Activated naive CD8-positive, alpha-beta T cell treated with anti-CD3 and anti-CD28 coated beads for 36 hours (primary cell): ENCODE measurements at regions not wholly inside any gene's neighbourhood (a gene's known extent, or its start where the extent isn't known, plus 50 kb on each side); places are given as distances from the start of the nearest gene placed in this dataset.
"Not testable (repeated sequence)": the region's sequence is repeated elsewhere in the genome, so short reads cannot be mapped to it uniquely, and the experiment has no call there.

Experiments used
- DNase-seq: peaks from one replicate; pipeline ENCODE4 v3.0.0; 2021
- H3K27ac Mint-ChIP-seq: one replicate; pipeline ENCODE4 v1.8.0; 2022; ENCODE audit warnings: mild to moderate bottlenecking, moderate library complexity, mixed read lengths
- H3K27me3 Mint-ChIP-seq: one replicate; pipeline ENCODE4 v1.8.0; 2022; ENCODE audit warnings: mild to moderate bottlenecking, mixed read lengths
- H3K36me3 Mint-ChIP-seq: one replicate; pipeline ENCODE4 v1.8.0; 2021; ENCODE audit warnings: mild to moderate bottlenecking, mixed read lengths
- H3K4me1 Mint-ChIP-seq: one replicate; pipeline ENCODE4 v1.8.0; 2021; ENCODE audit warnings: mixed read lengths
- H3K4me3 Mint-ChIP-seq: one replicate; pipeline ENCODE4 v1.8.0; 2022; ENCODE audit warnings: mild to moderate bottlenecking, moderate library complexity, mixed read lengths
- H3K9me3 Mint-ChIP-seq: one replicate; pipeline ENCODE4 v1.8.0; 2022; ENCODE audit warnings: mixed read lengths

DNA sequence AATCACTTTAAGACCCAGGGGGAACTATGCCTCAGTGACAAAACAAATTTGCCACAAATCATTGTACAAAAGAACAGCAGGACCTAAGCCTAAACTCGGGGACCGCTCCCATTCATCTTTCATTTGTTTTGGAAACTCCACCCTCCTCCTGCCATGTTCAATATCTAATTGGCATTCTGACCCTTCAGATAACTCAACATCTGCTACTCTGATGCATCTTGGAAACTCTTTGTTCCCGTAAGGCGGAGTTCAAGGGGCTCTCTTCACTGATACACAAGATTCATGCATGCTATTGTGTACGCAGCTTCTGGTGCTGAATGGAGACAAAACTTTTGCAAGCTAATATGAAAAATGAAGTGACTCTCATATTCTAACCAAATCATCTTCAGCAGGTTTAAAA, 187.6 kb downstream of the ZFP64 start:
- H3K4me1 Mint-ChIP-seq: no peaks in the 10 kb centered on the region
- no peak overlapping the region for H3K4me3 Mint-ChIP-seq
- no peak for DNase-seq
- no peaks in the 10 kb centered on the region for H3K9me3 Mint-ChIP-seq
- no peaks in the 10 kb centered on the region for H3K36me3 Mint-ChIP-seq
- H3K27me3 Mint-ChIP-seq: peaks cover 29% of the 10 kb centered on the region
- no peak overlapping the region for H3K27ac Mint-ChIP-seq

DNA sequence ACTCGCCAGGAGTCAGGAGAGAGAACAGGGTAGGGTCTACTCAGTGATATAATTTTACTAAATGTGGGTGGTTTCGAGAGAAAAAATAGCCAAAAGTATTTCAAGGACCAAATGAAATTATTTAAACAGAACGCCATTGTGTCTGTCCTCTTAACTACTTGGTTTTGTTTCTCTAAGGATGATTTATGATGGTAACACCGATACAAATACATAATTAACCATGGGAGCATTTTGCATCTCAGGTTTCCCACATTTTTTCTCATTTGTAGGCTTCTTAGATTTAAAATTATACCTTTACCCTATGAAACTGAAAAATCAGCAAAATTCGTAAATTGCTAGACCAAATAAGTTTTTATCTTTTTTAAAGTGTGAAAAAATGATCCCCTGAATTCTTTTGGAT, 188.2 kb downstream of the ZFP64 start:
- H3K27ac Mint-ChIP-seq: no peak overlapping the region
- H3K27me3 Mint-ChIP-seq: peaks cover 29% of the 10 kb centered on the region
- no peaks in the 10 kb centered on the region for H3K4me1 Mint-ChIP-seq
- H3K36me3 Mint-ChIP-seq: no peaks in the 10 kb centered on the region
- H3K4me3 Mint-ChIP-seq: no peak overlapping the region
- no peaks in the 10 kb centered on the region for H3K9me3 Mint-ChIP-seq
- DNase-seq: no peak

DNA sequence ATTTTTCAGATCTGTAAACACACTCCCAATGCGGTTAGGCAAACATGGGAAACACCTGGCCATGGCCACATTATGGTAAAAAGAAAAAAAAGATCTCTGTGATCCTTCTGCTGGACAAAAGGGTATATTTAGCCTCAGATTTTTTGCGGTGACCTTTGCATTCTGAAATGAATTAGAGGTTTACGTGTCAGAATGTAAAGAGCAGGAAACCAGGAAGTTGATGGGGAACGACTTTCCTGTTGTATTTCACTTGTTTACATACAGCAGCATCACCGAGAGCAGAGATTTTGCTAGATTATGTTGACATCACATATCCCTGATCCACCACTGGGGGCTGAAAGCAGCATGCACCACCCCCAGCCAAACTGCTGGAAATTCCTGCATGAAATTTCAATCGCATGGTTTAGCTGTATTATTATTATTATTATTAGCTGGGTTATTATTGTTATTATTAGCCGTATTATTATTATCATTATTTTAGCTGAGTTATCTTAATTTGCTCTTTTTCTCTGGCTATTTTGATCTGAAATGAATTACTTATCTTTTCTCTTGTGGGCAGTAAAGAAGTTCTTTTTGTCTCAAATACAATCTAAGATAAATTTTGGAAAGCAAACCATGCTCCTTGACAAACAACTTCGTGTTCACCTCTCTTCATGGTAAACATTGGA, 189.4 kb downstream of the ZFP64 start:
- H3K4me3 Mint-ChIP-seq: no peak overlapping the region
- H3K9me3 Mint-ChIP-seq: no peaks in the 10 kb centered on the region
- no peak for DNase-seq
- no peaks in the 10 kb centered on the region for H3K36me3 Mint-ChIP-seq
- H3K27me3 Mint-ChIP-seq: peaks cover 29% of the 10 kb centered on the region
- H3K27ac Mint-ChIP-seq: no peak overlapping the region
- no peaks in the 10 kb centered on the region for H3K4me1 Mint-ChIP-seq

DNA sequence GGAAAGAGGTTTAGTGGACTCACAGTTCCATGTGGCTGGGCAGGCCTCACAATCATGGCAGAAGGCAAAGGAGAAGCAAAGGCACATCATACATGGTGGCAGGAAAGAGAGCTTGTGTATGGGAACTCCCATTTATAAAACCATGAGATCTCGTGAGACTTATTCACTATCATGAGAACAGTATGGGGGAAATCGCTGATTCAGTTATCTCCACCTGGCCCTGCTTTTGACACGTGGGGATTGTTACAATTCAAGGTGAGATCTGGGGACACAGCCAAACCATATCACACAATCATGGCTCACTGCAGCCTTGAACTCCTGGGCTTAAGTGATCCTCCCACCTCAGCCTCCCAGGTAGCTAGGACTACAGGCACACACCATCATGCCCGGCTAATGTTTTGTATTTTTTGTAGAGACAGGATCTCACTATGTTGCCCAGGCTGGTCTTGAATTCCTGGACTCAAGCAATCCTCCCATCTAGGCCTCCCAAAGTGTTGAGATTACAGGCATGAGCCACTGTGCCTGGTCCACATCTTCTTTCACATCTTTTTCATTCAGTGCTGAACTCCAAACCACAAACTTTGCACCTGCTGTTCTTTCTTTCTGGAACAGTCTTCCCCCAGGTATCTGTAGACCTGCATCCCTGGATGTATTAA, 194.2 kb downstream of the ZFP64 start:
- peaks cover 13% of the 10 kb centered on the region for H3K27me3 Mint-ChIP-seq
- H3K9me3 Mint-ChIP-seq, H3K27ac Mint-ChIP-seq, H3K36me3 Mint-ChIP-seq, H3K4me1 Mint-ChIP-seq, H3K4me3 Mint-ChIP-seq, DNase-seq: not testable (repeated sequence)

DNA sequence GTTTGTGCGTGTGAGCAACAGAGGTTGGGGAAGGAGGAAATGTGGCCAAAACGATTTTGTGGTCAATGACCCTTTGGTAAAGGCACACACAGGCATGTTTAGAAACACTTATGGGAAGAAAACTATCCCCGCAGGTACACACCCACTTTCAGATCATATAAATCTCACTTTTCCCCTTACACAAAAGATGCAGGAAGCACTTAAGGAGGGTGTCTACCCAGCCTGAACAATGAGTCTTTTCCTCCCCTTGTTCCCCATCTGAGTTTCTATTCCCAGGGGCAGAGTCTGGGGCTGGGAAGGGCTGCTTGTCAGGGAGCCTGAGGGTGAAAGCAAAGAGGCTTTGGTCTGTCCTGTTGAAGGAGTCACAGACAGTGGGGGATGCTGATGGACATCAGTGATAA, 193.2 kb upstream of the SALL4 start:
- H3K27ac Mint-ChIP-seq: no peak overlapping the region
- no peak overlapping the region for H3K4me3 Mint-ChIP-seq
- H3K9me3 Mint-ChIP-seq: no peaks in the 10 kb centered on the region

DNA sequence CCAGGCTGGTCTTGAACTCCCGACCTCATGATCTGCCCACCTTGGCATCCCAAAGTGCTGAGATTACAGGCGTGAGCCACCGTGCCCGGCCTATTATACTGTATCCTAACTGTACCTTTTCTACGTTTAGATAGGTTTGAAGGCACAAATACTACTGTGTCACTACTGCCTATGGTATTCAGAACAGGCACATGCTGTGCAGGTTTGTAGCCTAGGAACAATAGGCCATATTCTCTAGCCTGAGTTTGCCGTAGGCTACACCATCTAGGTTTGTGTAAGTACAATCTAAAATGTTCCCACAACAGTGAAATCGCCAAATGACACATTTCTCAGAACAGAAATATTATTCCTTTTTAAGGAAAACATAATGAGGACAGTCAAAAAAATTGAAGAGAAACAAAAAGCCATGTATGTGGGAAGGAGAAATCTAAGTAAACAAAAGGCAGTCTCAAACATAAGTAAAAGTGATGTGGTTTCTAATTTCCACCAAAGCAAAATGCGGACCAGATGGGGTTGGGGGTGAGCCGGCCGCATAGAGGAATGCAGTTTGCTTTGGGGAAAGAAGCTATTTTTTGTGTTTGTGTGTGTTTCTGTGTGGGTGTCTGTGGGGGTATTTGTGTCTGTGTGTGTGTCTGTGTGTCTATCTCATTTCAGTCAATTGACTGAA, 192.6 kb upstream of the SALL4 start:
- no peak overlapping the region for H3K27ac Mint-ChIP-seq
- peaks cover 7% of the 10 kb centered on the region for H3K27me3 Mint-ChIP-seq
- no peaks in the 10 kb centered on the region for H3K36me3 Mint-ChIP-seq
- no peak for DNase-seq
- H3K9me3 Mint-ChIP-seq: no peaks in the 10 kb centered on the region
- H3K4me3 Mint-ChIP-seq: no peak overlapping the region
- H3K4me1 Mint-ChIP-seq: no peaks in the 10 kb centered on the region

More for the DNA sequence above, 193.2 kb upstream of the SALL4 start:
- peaks cover 7% of the 10 kb centered on the region for H3K27me3 Mint-ChIP-seq
- no peaks in the 10 kb centered on the region for H3K36me3 Mint-ChIP-seq
- no peaks in the 10 kb centered on the region for H3K4me1 Mint-ChIP-seq
- DNase-seq: no peak

DNA sequence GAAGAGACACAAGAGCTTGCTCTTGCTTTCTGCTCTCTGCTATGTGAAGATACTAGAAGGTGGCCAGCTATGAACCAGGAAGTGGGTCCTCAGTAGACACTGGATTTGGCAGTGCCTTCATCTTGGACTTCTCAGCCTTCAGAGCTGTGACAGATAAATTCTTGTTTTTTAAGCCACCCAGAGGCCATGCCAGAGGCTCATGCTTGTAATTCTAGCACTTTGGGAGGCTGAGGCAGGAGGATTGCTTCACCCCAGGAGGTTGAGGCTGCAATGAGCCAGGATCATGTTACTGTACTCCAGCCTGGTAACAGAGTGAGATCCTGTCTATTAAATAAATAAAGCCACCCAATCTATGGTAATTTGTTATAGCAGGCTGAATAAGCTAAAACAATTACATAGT, 185.5 kb upstream of the SALL4 start:
- no peaks in the 10 kb centered on the region for H3K36me3 Mint-ChIP-seq
- no peak overlapping the region for H3K4me3 Mint-ChIP-seq
- H3K27ac Mint-ChIP-seq: no peak overlapping the region
- peaks cover 4% of the 10 kb centered on the region for H3K27me3 Mint-ChIP-seq
- H3K9me3 Mint-ChIP-seq: no peaks in the 10 kb centered on the region
- DNase-seq: no peak
- no peaks in the 10 kb centered on the region for H3K4me1 Mint-ChIP-seq

DNA sequence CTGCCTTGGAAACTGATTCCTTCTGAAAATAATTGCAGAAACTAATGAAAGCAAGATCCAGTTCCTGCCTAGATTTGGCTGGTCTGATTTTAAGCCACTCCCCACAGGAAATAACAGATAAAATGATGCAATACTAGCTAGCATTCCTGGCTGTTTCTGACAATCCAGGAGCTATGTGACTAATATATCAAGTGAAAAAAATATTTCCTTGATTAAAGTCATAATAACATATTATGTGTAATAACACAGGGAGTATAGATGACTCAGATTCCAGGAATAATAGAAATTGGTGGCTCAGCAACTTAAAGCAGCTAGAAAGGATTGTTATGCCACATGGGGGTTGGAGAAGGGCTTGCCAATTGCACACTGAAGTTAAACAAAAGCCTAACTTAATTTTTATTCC, 182.7 kb upstream of the SALL4 start:
- Mint-ChIP-seq H3K9me3 (no peaks in the 10 kb centered on the region), H3K27me3 (peaks cover 4% of the 10 kb centered on the region), H3K4me3 (no peak overlapping the region), H3K36me3 (no peaks in the 10 kb centered on the region), H3K4me1 (no peaks in the 10 kb centered on the region), H3K27ac (no peak overlapping the region)
- no peak for DNase-seq

DNA sequence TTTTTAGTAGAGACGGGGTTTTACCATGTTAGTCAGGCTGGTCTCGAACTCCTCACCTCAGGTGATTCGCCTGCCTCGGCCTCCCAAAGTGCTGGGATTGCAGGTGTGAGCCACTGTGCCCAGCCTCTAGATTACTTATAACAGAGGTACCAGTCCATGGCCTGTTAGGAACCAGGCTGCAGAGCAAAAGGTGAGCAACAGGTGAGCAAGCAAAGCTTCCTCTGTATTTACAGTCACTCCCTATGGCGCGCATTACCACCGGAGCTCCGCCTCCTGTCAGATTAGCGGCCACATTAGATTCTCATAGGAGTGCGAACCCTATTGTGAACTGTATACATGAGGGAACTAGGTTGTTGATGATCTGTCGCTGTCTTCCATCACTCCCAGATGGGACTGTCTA, 178.0 kb upstream of the SALL4 start:
- Mint-ChIP-seq H3K9me3 (peaks cover 9% of the 10 kb centered on the region), H3K4me3 (no peak overlapping the region), H3K4me1 (no peaks in the 10 kb centered on the region), H3K27me3 (no peaks in the 10 kb centered on the region), H3K36me3 (no peaks in the 10 kb centered on the region), H3K27ac (no peak overlapping the region)
- no peak for DNase-seq

DNA sequence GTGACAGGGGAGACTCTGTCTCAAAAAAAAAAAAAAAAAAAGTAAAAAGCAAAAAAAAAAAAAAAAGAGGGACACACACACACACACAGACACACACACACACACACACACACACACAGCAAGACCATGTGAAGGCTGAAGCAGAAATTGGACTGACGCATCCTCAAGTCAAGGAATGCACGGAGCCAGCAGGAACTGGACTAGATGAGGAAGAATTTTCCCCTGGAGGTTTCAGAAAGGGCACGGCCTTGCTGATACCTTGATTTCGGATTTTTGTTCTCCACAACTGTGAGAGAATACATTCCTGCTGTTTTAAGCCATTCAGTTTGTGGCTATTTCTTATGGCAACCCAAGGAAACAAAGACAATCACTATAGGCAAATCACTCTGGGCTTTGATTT, 176.9 kb upstream of the SALL4 start:
- no peaks in the 10 kb centered on the region for H3K27me3 Mint-ChIP-seq
- no peaks in the 10 kb centered on the region for H3K36me3 Mint-ChIP-seq
- DNase-seq: no peak
- no peaks in the 10 kb centered on the region for H3K4me1 Mint-ChIP-seq
- no peak overlapping the region for H3K27ac Mint-ChIP-seq
- no peak overlapping the region for H3K4me3 Mint-ChIP-seq
- peaks cover 9% of the 10 kb centered on the region for H3K9me3 Mint-ChIP-seq

DNA sequence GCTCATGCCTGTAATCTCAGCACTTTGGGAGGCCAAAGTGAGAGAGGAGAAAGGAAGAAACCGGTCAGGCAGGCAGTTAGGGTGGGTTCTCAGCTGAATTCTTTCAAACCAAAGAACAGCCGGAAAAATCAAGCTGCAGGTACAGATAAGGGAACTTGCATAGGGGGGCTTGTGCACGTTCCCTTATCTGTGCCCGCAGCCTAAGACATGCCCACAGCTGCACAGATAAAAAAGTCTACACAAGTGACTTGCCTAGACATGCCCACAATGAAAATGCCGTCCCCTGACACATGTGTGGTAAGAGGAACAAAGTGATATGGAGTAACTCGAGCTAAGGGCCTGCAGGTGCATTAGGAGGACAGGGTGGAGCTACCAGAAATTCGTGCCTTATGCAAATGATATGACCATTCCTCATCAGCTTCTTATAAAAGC, 175.8 kb upstream of the SALL4 start:
- no peak overlapping the region for H3K27ac Mint-ChIP-seq
- no peaks in the 10 kb centered on the region for H3K4me1 Mint-ChIP-seq
- no peaks in the 10 kb centered on the region for H3K36me3 Mint-ChIP-seq
- no peaks in the 10 kb centered on the region for H3K27me3 Mint-ChIP-seq
- DNase-seq: no peak
- peaks cover 9% of the 10 kb centered on the region for H3K9me3 Mint-ChIP-seq
- H3K4me3 Mint-ChIP-seq: no peak overlapping the region

DNA sequence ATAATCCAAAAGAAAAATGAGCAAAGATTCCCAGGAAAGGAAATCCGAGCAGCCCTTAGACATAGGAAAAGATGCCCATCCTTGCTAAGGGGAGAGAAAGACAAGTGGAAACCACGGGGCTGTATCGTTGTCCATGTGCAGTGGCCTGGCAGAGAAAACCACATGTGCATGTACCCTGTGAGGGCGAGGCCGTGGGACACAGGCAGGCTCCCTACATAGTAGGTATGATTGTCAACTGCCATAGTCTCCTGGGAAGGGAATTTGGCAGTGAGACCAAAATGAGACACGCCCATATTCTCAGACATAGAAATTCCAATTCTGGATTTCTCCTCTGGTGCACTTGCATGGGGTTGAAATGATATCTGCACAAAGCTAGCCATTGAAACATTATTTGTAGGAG, 169.7 kb upstream of the SALL4 start:
- DNase-seq: no peak
- Mint-ChIP-seq H3K27ac (no peak overlapping the region), H3K36me3 (no peaks in the 10 kb centered on the region), H3K4me3 (no peak overlapping the region), H3K27me3 (peaks cover 12% of the 10 kb centered on the region), H3K4me1 (no peaks in the 10 kb centered on the region), H3K9me3 (peaks cover 3% of the 10 kb centered on the region)

DNA sequence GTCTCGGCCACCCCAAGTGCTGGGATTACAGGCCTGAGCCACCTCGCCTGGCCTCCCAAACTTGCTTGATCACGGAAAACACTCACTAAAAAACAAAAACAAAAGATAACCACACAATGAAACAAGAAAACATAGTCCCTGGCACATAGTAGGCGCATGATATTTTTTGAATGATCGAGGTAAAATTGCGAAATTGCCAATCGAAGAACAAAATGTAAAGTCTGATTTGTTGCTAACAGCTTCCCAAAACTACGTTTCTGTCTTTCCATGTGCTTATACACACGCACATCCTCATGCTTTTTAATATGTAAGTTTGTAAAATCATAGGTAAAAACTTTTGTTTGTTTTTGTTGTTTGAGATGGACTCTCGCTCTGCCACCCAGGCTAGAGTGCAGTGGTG, 168.5 kb upstream of the SALL4 start:
- Mint-ChIP-seq H3K9me3 (no peaks in the 10 kb centered on the region), H3K27me3 (peaks cover 12% of the 10 kb centered on the region), H3K4me3 (no peak overlapping the region), H3K36me3 (no peaks in the 10 kb centered on the region), H3K4me1 (no peaks in the 10 kb centered on the region), H3K27ac (no peak overlapping the region)
- no peak for DNase-seq

DNA sequence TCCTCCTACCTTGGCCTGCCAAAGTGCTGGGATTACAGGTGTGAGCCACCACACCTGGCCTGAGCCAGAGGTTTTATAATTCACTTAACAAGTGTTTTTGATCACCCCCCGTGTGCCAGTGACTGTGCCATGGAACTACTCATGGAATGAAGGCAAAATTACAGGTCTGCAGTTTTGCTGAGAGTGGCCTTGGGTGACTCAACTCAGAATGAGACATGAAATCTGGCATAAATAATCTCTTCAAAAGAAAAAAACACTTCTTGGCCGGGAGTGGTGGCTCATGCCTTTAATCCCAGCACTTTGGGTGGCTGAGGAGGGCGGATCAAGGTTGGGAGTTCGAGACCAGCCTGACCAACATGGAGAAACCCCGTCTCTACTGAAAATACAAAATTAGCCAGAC, 166.9 kb upstream of the SALL4 start:
- no peak overlapping the region for H3K27ac Mint-ChIP-seq
- H3K9me3 Mint-ChIP-seq: no peaks in the 10 kb centered on the region
- H3K4me3 Mint-ChIP-seq: no peak overlapping the region
- H3K4me1 Mint-ChIP-seq: no peaks in the 10 kb centered on the region
- peaks cover 12% of the 10 kb centered on the region for H3K27me3 Mint-ChIP-seq
- no peak for DNase-seq
- H3K36me3 Mint-ChIP-seq: no peaks in the 10 kb centered on the region

DNA sequence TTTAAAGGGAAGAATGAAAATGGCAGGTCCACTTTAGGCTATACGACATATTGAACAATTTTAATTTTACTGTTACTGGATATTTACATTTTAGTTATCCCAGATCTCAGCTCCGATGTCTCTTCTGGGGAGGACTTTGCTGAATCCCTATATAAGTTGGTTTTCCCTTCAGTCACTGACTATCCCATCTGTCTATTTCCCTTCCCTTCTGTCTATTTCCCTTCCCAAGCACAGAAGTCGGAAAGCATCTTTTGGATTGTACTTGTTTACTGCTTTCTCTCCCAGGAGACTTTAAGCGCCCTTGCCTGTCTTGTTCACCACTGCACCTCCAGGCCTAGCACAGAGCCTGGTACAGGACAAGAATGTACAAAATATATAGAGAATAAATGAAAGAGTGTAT, 165.8 kb upstream of the SALL4 start:
- H3K4me3 Mint-ChIP-seq: no peak overlapping the region
- H3K36me3 Mint-ChIP-seq: no peaks in the 10 kb centered on the region
- H3K9me3 Mint-ChIP-seq: no peaks in the 10 kb centered on the region
- peaks cover 12% of the 10 kb centered on the region for H3K27me3 Mint-ChIP-seq
- H3K4me1 Mint-ChIP-seq: no peaks in the 10 kb centered on the region
- no peak overlapping the region for H3K27ac Mint-ChIP-seq
- no peak for DNase-seq
